Limb (tissue), 2 donors: ENCODE measurements at regions not wholly inside any gene's neighbourhood (a gene's known extent, or its start where the extent isn't known, plus 50 kb on each side); places are given as distances from the start of the nearest gene placed in this dataset.
"Not testable (repeated sequence)": the region's sequence is repeated elsewhere in the genome, so short reads cannot be mapped to it uniquely, and the experiment has no call there.

Experiments used
- DNase-seq, 2 donors: peaks; one replicate each; pipeline ENCODE4 v3.0.0-alpha.2; 2016; ENCODE audit errors: extremely low spot score in 2 of 2

DNA sequence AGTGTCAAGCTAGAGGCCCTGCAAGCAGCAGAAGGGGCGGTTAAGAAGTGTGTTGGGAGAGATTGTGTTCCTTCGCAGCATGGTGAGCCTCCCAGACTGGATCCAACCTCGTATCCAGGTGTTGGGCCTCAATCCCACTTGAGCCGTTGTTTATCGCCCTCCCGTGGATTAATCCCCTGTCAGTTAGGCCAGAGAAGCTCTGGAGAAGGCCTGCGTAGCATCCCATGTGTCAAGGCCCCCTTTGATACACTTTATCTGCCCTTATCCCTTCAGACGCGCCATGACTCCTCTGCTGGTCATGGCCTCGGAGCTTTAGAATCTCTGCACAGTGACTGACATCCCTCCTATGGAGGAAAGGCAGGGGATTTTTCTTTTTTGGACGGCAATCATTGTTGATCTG, 181.0 kb downstream of the ZFP64 start:
- DNase-seq, result no peak

DNA sequence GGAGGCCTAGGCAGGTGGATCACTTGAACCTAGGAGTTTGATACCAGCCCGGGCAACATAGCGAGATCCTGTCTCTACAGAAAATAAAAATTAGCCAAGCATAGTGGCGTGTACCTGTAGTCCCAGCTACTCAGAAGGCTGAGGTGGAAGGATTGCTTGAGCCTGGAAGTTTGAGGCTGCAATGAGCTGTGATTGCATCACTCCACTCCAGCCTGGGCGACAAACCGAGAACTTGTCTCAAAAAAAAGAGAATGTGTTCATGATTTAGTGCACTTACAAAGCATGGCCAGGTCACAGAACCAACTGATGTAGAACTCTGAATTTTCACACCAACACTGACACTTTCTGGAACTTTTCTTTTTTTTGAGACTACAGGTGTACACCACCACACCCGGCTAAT, 182.7 kb downstream of the ZFP64 start:
- no peak for DNase-seq

DNA sequence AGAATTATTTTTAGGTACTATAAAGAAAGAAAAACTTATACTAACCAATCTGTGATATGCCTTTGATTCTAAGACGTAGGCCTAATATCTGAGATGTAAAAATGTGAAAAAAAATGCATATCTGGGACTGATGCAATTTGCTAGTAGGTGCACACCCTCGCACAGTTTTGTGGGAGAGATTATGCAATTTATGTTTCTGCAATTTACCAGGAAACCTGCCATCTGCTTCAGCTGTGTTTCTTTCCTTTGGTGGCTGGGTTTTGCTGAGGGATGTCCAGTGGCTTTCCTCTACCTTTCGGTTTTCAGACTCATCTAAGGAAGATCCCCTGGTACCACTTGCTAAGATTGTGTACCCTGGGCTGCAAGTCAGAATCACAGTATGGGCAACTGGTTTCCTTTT, 186.9 kb downstream of the ZFP64 start:
- no peak for DNase-seq

DNA sequence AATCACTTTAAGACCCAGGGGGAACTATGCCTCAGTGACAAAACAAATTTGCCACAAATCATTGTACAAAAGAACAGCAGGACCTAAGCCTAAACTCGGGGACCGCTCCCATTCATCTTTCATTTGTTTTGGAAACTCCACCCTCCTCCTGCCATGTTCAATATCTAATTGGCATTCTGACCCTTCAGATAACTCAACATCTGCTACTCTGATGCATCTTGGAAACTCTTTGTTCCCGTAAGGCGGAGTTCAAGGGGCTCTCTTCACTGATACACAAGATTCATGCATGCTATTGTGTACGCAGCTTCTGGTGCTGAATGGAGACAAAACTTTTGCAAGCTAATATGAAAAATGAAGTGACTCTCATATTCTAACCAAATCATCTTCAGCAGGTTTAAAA, 187.6 kb downstream of the ZFP64 start:
- DNase-seq, result no peak

DNA sequence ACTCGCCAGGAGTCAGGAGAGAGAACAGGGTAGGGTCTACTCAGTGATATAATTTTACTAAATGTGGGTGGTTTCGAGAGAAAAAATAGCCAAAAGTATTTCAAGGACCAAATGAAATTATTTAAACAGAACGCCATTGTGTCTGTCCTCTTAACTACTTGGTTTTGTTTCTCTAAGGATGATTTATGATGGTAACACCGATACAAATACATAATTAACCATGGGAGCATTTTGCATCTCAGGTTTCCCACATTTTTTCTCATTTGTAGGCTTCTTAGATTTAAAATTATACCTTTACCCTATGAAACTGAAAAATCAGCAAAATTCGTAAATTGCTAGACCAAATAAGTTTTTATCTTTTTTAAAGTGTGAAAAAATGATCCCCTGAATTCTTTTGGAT, 188.2 kb downstream of the ZFP64 start:
- DNase-seq, result no peak

DNA sequence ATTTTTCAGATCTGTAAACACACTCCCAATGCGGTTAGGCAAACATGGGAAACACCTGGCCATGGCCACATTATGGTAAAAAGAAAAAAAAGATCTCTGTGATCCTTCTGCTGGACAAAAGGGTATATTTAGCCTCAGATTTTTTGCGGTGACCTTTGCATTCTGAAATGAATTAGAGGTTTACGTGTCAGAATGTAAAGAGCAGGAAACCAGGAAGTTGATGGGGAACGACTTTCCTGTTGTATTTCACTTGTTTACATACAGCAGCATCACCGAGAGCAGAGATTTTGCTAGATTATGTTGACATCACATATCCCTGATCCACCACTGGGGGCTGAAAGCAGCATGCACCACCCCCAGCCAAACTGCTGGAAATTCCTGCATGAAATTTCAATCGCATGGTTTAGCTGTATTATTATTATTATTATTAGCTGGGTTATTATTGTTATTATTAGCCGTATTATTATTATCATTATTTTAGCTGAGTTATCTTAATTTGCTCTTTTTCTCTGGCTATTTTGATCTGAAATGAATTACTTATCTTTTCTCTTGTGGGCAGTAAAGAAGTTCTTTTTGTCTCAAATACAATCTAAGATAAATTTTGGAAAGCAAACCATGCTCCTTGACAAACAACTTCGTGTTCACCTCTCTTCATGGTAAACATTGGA, 189.4 kb downstream of the ZFP64 start:
- no peak for DNase-seq

DNA sequence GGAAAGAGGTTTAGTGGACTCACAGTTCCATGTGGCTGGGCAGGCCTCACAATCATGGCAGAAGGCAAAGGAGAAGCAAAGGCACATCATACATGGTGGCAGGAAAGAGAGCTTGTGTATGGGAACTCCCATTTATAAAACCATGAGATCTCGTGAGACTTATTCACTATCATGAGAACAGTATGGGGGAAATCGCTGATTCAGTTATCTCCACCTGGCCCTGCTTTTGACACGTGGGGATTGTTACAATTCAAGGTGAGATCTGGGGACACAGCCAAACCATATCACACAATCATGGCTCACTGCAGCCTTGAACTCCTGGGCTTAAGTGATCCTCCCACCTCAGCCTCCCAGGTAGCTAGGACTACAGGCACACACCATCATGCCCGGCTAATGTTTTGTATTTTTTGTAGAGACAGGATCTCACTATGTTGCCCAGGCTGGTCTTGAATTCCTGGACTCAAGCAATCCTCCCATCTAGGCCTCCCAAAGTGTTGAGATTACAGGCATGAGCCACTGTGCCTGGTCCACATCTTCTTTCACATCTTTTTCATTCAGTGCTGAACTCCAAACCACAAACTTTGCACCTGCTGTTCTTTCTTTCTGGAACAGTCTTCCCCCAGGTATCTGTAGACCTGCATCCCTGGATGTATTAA, 194.2 kb downstream of the ZFP64 start:
- DNase-seq, result not testable (repeated sequence)

DNA sequence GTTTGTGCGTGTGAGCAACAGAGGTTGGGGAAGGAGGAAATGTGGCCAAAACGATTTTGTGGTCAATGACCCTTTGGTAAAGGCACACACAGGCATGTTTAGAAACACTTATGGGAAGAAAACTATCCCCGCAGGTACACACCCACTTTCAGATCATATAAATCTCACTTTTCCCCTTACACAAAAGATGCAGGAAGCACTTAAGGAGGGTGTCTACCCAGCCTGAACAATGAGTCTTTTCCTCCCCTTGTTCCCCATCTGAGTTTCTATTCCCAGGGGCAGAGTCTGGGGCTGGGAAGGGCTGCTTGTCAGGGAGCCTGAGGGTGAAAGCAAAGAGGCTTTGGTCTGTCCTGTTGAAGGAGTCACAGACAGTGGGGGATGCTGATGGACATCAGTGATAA, 193.2 kb upstream of the SALL4 start:
- no peak for DNase-seq

DNA sequence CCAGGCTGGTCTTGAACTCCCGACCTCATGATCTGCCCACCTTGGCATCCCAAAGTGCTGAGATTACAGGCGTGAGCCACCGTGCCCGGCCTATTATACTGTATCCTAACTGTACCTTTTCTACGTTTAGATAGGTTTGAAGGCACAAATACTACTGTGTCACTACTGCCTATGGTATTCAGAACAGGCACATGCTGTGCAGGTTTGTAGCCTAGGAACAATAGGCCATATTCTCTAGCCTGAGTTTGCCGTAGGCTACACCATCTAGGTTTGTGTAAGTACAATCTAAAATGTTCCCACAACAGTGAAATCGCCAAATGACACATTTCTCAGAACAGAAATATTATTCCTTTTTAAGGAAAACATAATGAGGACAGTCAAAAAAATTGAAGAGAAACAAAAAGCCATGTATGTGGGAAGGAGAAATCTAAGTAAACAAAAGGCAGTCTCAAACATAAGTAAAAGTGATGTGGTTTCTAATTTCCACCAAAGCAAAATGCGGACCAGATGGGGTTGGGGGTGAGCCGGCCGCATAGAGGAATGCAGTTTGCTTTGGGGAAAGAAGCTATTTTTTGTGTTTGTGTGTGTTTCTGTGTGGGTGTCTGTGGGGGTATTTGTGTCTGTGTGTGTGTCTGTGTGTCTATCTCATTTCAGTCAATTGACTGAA, 192.6 kb upstream of the SALL4 start:
- DNase-seq, result no peak

DNA sequence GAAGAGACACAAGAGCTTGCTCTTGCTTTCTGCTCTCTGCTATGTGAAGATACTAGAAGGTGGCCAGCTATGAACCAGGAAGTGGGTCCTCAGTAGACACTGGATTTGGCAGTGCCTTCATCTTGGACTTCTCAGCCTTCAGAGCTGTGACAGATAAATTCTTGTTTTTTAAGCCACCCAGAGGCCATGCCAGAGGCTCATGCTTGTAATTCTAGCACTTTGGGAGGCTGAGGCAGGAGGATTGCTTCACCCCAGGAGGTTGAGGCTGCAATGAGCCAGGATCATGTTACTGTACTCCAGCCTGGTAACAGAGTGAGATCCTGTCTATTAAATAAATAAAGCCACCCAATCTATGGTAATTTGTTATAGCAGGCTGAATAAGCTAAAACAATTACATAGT, 185.5 kb upstream of the SALL4 start:
- DNase-seq, result no peak

DNA sequence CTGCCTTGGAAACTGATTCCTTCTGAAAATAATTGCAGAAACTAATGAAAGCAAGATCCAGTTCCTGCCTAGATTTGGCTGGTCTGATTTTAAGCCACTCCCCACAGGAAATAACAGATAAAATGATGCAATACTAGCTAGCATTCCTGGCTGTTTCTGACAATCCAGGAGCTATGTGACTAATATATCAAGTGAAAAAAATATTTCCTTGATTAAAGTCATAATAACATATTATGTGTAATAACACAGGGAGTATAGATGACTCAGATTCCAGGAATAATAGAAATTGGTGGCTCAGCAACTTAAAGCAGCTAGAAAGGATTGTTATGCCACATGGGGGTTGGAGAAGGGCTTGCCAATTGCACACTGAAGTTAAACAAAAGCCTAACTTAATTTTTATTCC, 182.7 kb upstream of the SALL4 start:
- DNase-seq, result peak in 1 of 2 donors; percentile 78

DNA sequence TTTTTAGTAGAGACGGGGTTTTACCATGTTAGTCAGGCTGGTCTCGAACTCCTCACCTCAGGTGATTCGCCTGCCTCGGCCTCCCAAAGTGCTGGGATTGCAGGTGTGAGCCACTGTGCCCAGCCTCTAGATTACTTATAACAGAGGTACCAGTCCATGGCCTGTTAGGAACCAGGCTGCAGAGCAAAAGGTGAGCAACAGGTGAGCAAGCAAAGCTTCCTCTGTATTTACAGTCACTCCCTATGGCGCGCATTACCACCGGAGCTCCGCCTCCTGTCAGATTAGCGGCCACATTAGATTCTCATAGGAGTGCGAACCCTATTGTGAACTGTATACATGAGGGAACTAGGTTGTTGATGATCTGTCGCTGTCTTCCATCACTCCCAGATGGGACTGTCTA, 178.0 kb upstream of the SALL4 start:
- DNase-seq, result no peak

DNA sequence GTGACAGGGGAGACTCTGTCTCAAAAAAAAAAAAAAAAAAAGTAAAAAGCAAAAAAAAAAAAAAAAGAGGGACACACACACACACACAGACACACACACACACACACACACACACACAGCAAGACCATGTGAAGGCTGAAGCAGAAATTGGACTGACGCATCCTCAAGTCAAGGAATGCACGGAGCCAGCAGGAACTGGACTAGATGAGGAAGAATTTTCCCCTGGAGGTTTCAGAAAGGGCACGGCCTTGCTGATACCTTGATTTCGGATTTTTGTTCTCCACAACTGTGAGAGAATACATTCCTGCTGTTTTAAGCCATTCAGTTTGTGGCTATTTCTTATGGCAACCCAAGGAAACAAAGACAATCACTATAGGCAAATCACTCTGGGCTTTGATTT, 176.9 kb upstream of the SALL4 start:
- no peak for DNase-seq

DNA sequence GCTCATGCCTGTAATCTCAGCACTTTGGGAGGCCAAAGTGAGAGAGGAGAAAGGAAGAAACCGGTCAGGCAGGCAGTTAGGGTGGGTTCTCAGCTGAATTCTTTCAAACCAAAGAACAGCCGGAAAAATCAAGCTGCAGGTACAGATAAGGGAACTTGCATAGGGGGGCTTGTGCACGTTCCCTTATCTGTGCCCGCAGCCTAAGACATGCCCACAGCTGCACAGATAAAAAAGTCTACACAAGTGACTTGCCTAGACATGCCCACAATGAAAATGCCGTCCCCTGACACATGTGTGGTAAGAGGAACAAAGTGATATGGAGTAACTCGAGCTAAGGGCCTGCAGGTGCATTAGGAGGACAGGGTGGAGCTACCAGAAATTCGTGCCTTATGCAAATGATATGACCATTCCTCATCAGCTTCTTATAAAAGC, 175.8 kb upstream of the SALL4 start:
- DNase-seq, result no peak

DNA sequence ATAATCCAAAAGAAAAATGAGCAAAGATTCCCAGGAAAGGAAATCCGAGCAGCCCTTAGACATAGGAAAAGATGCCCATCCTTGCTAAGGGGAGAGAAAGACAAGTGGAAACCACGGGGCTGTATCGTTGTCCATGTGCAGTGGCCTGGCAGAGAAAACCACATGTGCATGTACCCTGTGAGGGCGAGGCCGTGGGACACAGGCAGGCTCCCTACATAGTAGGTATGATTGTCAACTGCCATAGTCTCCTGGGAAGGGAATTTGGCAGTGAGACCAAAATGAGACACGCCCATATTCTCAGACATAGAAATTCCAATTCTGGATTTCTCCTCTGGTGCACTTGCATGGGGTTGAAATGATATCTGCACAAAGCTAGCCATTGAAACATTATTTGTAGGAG, 169.7 kb upstream of the SALL4 start:
- DNase-seq, result no peak

DNA sequence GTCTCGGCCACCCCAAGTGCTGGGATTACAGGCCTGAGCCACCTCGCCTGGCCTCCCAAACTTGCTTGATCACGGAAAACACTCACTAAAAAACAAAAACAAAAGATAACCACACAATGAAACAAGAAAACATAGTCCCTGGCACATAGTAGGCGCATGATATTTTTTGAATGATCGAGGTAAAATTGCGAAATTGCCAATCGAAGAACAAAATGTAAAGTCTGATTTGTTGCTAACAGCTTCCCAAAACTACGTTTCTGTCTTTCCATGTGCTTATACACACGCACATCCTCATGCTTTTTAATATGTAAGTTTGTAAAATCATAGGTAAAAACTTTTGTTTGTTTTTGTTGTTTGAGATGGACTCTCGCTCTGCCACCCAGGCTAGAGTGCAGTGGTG, 168.5 kb upstream of the SALL4 start:
- no peak for DNase-seq

DNA sequence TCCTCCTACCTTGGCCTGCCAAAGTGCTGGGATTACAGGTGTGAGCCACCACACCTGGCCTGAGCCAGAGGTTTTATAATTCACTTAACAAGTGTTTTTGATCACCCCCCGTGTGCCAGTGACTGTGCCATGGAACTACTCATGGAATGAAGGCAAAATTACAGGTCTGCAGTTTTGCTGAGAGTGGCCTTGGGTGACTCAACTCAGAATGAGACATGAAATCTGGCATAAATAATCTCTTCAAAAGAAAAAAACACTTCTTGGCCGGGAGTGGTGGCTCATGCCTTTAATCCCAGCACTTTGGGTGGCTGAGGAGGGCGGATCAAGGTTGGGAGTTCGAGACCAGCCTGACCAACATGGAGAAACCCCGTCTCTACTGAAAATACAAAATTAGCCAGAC, 166.9 kb upstream of the SALL4 start:
- DNase-seq, result no peak

DNA sequence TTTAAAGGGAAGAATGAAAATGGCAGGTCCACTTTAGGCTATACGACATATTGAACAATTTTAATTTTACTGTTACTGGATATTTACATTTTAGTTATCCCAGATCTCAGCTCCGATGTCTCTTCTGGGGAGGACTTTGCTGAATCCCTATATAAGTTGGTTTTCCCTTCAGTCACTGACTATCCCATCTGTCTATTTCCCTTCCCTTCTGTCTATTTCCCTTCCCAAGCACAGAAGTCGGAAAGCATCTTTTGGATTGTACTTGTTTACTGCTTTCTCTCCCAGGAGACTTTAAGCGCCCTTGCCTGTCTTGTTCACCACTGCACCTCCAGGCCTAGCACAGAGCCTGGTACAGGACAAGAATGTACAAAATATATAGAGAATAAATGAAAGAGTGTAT, 165.8 kb upstream of the SALL4 start:
- no peak for DNase-seq

DNA sequence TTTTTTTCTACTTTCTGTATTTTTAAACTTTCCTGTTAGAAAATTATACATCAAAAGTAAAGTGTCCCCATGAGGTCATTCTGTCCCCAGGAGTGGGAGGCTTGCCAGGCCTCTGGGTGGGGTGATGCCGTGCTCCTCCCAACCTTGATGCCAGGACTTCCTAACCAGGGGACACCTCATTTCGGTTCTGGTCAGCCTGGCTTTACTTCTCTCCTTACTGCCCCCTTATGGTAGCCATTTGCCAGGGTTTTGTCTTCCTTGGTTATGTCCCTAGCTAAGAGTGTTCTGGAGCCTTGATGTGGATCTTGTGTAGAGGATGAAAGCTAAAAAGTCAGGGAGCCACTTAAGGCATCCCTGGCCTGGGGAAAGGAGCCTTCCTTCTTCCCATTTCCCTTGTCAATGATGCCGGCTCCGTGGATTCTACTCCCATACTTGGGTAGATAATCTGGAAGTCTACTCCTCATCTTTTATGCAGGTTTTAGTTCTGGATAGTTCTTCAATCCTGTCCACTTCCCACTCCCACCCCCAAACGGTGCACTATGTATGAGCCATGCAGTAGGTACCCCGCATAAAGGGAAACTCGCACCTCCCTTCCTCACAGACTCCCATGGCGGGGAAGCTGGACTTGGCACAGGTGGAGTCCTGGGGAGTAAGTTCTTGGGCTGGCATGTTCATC, 164.1 kb upstream of the SALL4 start:
- peak; percentile 37 to 40 for DNase-seq

DNA sequence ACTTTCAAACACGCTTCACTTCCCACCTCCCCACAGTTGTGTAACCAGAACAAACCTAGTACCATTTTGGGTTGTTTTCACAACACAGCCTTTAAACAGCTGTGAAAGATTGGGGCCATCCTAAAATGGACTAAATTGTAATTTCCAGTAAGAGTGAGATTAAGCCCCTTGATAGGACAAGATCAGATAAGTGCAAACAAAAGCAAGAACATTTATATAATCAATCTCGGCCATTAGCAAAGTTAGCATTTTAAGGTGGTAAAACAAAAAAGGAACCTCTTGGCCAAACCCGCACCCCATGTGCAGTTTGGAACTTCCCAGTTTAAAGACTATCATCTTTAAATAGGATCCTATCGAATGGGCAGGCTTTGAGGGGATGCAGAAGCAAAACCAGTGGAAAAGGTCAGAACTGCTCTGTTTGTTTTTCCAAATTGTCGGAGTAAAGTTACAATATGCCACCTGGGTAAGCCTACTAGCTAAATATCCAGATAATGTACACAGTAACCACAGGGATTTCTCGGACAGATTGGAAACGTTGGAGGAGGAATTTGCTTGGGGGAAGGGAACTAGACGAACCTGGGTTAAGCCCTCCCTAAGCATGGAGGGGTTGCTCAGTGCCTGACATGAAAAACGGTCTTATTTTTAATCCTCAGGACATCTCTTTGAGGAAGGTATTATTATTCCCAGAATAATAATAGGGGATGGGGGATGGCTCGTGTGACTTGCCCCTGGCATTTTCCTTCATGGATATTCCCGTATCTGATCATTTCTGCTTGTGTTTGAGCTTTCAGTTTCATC, 159.8 kb upstream of the SALL4 start:
- DNase-seq, result no peak

DNA sequence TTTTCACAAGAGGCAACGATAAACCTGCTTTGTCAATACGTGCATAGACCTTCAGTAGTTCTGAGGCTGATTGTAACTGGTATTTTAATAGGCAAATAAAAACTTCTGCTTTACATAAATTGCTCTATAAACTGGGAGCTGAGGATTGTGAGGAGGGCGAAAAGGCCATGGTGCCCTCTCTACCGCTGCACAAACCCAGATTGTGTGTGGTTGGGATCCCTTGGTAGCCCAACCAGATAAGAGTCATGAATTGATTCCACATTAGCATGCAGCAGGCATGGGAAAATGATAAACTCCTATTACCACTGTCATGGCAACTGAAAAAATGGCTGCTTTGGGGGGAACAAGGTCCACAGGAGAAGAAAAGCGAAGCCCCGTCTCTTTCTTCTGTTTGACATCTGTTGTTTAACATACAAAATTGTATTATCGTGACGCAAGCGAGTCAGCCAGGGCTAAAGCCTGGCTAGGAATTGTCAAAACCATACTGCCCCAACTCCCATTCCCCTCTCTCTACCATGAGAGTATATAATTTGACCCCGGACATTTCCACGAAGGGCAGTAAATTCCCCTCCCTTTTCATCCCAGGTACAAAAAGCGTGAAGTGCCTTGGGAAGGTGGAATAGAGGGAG, 157.8 kb upstream of the SALL4 start:
- no peak for DNase-seq
